Cerebellar nuclear complex (tissue), 1 donor: ENCODE measurements at regions not wholly inside any gene's neighbourhood (a gene's known extent, or its start where the extent isn't known, plus 50 kb on each side); places are given as distances from the start of the nearest gene placed in this dataset.
"Not testable (repeated sequence)": the region's sequence is repeated elsewhere in the genome, so short reads cannot be mapped to it uniquely, and the experiment has no call there.

ENCODE experiments used
- DNase-seq, 2 experiments: peaks; one replicate each; lab custom pipeline; 2025; lab: John Stamatoyannopoulos, UW

- no peak for DNase-seq
Measured at GRCh38 chr19:29013325-29013724, 199.6 kb downstream of the UQCRFS1 start.

- no peak for DNase-seq
Measured at GRCh38 chr19:29012457-29012856, 200.5 kb downstream of the UQCRFS1 start.

- no peak for DNase-seq
Measured at GRCh38 chr19:29010276-29010675, 202.7 kb downstream of the UQCRFS1 start.

- no peak for DNase-seq
Measured at GRCh38 chr19:29006057-29006735, 206.8 kb downstream of the UQCRFS1 start.

GRCh38 chr19:29004796-29005195 is 208.2 kb downstream of the UQCRFS1 start:
- no peak for DNase-seq

- no peak for DNase-seq
Measured at GRCh38 chr19:29003641-29004409, 209.1 kb downstream of the UQCRFS1 start.

- DNase-seq: no peak
Measured at GRCh38 chr19:29002336-29002735, 210.6 kb downstream of the UQCRFS1 start.

- DNase-seq: no peak
Measured at GRCh38 chr19:29001597-29002245, 211.2 kb downstream of the UQCRFS1 start.

- DNase-seq: no peak
Measured at GRCh38 chr19:29001141-29001581, 211.8 kb downstream of the UQCRFS1 start.

- DNase-seq: no peak
Measured at GRCh38 chr19:28999724-29000433, 213.1 kb downstream of the UQCRFS1 start.

- no peak for DNase-seq
Measured at GRCh38 chr19:28998974-28999373, 214.0 kb downstream of the UQCRFS1 start.

GRCh38 chr19:28997866-28998265 is 215.1 kb downstream of the UQCRFS1 start:
- not testable (repeated sequence) for DNase-seq

GRCh38 chr19:28990522-28990921 is 222.4 kb downstream of the UQCRFS1 start:
- DNase-seq: no peak

GRCh38 chr19:28989739-28990138 is 223.2 kb downstream of the UQCRFS1 start:
- DNase-seq: no peak

GRCh38 chr19:28988066-28988465 is 224.9 kb downstream of the UQCRFS1 start:
- DNase-seq: no peak

GRCh38 chr19:28987177-28987576 is 225.8 kb downstream of the UQCRFS1 start:
- DNase-seq: no peak

GRCh38 chr19:28985201-28985600 is 227.8 kb downstream of the UQCRFS1 start:
- no peak for DNase-seq

- DNase-seq: no peak
Measured at GRCh38 chr19:28984315-28984714, 228.6 kb downstream of the UQCRFS1 start.

- DNase-seq: no peak
Measured at GRCh38 chr19:28983430-28983829, 229.5 kb downstream of the UQCRFS1 start.

GRCh38 chr19:28981994-28982393 is 231.0 kb downstream of the UQCRFS1 start:
- no peak for DNase-seq

- no peak for DNase-seq
Measured at GRCh38 chr19:28981518-28981917, 231.4 kb downstream of the UQCRFS1 start.

- no peak for DNase-seq
Measured at GRCh38 chr19:28980236-28980868, 232.6 kb downstream of the UQCRFS1 start.
